ENCODE measurements at regions not wholly inside any gene's neighbourhood (a gene's known extent, or its start where the extent isn't known, plus 50 kb on each side); places are given as distances from the start of the nearest gene placed in this dataset.

DNA sequence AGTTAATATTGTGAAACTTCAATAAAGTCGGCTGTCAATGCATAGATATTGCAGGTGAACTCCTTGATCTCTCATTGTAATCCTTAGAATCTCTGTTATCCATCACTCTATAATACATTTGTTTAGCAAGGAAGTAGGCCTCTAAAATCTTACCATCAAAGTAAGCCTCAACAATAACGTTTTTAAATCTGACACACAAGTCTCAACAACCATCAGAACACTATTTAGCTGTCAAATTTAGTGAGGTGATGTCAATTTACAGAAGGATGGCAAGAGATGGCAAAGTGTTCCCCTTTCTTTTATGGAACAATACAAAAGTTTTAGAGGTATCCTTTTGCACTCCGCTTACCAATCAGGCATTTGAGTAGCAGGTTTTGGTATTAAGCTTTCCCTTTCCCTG, 67.6 kb downstream of the RWDD3 start (continued):
- TF ChIP-seq ZNF19 (tag by site-specific recombination; IDR thresholded peaks at IDR 0.05; ENCODE audit: low read depth) (no peak), ZNF560 (tag by site-specific recombination; IDR thresholded peaks at IDR 0.05; ENCODE audit: borderline replicate concordance) (no peak)

GRCh38 chr1:95304803-95305202, 70.8 kb downstream of the RWDD3 start:
- TF ChIP-seq ZNF777 (tag by site-specific recombination; IDR thresholded peaks at IDR 0.05; ENCODE audit: borderline replicate concordance): no peak
- no peak for TF ChIP-seq ZSCAN30 (tag by site-specific recombination; IDR thresholded peaks at IDR 0.05)
- TF ChIP-seq, protein P1, sequence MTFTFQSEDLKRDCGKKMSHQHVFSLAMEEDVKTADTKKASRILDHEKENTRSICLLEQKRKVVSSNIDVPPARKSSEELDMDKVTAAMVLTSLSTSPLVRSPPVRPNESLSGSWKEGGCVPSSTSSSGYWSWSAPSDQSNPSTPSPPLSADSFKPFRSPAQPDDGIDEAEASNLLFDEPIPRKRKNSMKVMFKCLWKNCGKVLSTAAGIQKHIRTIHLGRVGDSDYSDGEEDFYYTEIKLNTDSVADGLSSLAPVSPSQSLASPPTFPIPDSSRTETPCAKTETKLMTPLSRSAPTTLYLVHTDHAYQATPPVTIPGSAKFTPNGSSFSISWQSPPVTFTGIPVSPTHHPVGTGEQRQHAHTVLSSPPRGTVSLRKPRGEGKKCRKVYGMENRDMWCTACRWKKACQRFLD (tag by site-specific recombination; IDR thresholded peaks at IDR 0.05): no peak
- TF ChIP-seq ZFP3 (tag by site-specific recombination; IDR thresholded peaks at IDR 0.05; ENCODE audit: low read depth): no peak
- TF ChIP-seq ZNF623 (tag by site-specific recombination; IDR thresholded peaks at IDR 0.05): no peak
- TF ChIP-seq, protein P2, sequence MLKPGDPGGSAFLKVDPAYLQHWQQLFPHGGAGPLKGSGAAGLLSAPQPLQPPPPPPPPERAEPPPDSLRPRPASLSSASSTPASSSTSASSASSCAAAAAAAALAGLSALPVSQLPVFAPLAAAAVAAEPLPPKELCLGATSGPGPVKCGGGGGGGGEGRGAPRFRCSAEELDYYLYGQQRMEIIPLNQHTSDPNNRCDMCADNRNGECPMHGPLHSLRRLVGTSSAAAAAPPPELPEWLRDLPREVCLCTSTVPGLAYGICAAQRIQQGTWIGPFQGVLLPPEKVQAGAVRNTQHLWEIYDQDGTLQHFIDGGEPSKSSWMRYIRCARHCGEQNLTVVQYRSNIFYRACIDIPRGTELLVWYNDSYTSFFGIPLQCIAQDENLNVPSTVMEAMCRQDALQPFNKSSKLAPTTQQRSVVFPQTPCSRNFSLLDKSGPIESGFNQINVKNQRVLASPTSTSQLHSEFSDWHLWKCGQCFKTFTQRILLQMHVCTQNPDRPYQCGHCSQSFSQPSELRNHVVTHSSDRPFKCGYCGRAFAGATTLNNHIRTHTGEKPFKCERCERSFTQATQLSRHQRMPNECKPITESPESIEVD (tag by site-specific recombination; IDR thresholded peaks at IDR 0.05): no peak
- no peak for TF ChIP-seq ZNF529 (tag by site-specific recombination; IDR thresholded peaks at IDR 0.05; ENCODE audit: insufficient replicate concordance)
- no peak for TF ChIP-seq HOXD13 (CRISPR knock-in tag; IDR thresholded peaks at IDR 0.05; ENCODE audit: borderline replicate concordance)
- TF ChIP-seq MYNN (tag by site-specific recombination; IDR thresholded peaks at IDR 0.05; ENCODE audit: borderline replicate concordance): no peak
- TF ChIP-seq ZIC2 (tag by site-specific recombination; IDR thresholded peaks at IDR 0.05): no peak
- no peak overlapping the region for H3K4me3 ChIP-seq (ENCODE audit: low read depth, low read length)
- no peaks in the 10 kb centered on the region for H3K36me3 ChIP-seq (ENCODE audit: control insufficient read depth in 2 of 2, insufficient read depth in 1 of 2, low read length in 2 of 2)
- no peaks in the 10 kb centered on the region for H3K4me1 ChIP-seq (ENCODE audit: control insufficient read depth, insufficient read depth, low read length)
- no peaks in the 10 kb centered on the region for H3K9me3 ChIP-seq (ENCODE audit: control insufficient read depth, insufficient read depth, low read depth, low read length)
- ChIA-PET CTCF (interaction anchor here (0.6 to 0.8 kb wide), 2 partner anchors 80 to 262 kb away, joined by 4 to 5 read pairs; no protein-coding TSS in a partner anchor), POLR2A (no interaction called here)
- H3K27ac ChIP-seq (ENCODE audit: extremely low read depth, low read depth, low read length): no peak overlapping the region

DNA sequence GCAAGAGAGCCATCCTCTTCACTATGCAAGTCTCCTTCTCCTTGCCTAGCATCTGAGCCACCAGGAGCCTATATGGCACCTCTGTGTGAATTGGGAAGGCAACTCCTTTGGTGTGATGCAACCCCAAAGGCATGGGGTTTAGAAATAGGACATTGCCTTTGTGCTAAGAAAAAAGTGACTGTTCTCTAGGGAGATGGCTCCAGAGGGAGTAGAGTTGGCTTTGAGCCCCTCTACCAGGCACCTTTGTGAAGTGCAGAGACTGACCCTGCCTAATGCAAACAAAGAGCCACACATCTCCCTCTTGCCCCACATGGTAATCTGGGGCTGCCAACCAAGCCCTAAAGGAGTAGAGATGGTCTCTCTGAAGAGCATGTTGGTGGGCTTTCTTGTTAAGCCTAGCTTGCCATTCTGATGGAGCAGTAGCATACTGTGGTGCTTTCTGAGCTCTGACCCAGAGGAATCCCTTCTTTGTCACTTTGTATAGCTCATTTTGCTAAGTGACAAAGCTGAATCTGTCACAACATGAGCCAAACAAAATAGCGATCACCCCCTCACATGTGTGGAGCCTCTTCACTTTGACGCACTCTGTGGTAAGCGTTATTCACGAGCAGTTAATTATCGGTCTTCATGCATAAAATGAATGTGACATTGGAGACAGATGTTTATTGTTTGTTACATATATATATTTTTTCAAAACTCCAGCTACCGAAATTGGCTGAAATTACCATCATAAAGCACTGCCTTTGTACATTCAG, 74.4 kb downstream of the RWDD3 start:
- no peaks in the 10 kb centered on the region for H3K36me3 ChIP-seq (ENCODE audit: control insufficient read depth in 2 of 2, insufficient read depth in 1 of 2, low read length in 2 of 2)
- CTCF ChIA-PET: interaction anchor here (0.5 to 1.6 kb wide), 3 partner anchors 49 to 193 kb away, joined by 3 read pairs; no protein-coding TSS in a partner anchor
- no peaks in the 10 kb centered on the region for H3K4me1 ChIP-seq (ENCODE audit: control insufficient read depth, insufficient read depth, low read length)
- H3K9me3 ChIP-seq (ENCODE audit: control insufficient read depth, insufficient read depth, low read depth, low read length): no peaks in the 10 kb centered on the region
- POLR2A ChIA-PET: no interaction called here
- no peak for TF ChIP-seq ZNF248 (tag by site-specific recombination; IDR thresholded peaks at IDR 0.05)
- no peak overlapping the region for H3K4me3 ChIP-seq (ENCODE audit: low read depth, low read length)
- no peak overlapping the region for H3K27ac ChIP-seq (ENCODE audit: extremely low read depth, low read depth, low read length)

GRCh38 chr1:95309031-95309471, 75.0 kb downstream of the RWDD3 start:
- H3K4me3 ChIP-seq (ENCODE audit: low read depth, low read length): no peak overlapping the region
- no peaks in the 10 kb centered on the region for H3K36me3 ChIP-seq (ENCODE audit: control insufficient read depth in 2 of 2, insufficient read depth in 1 of 2, low read length in 2 of 2)
- H3K4me1 ChIP-seq (ENCODE audit: control insufficient read depth, insufficient read depth, low read length): no peaks in the 10 kb centered on the region
- ChIA-PET CTCF (interaction anchor here (0.6 to 1.6 kb wide), 4 partner anchors 48 to 308 kb away, joined by 3 read pairs; no protein-coding TSS in a partner anchor), POLR2A (no interaction called here)
- no peak overlapping the region for H3K27ac ChIP-seq (ENCODE audit: extremely low read depth, low read depth, low read length)
- H3K9me3 ChIP-seq (ENCODE audit: control insufficient read depth, insufficient read depth, low read depth, low read length): no peaks in the 10 kb centered on the region
- TF ChIP-seq ZNF626 (tag by site-specific recombination; IDR thresholded peaks at IDR 0.05) (no peak), MEIS1 (CRISPR knock-in tag; IDR thresholded peaks at IDR 0.05; ENCODE audit: borderline replicate concordance) (no peak), ZNF354C (tag by site-specific recombination; IDR thresholded peaks at IDR 0.05; ENCODE audit: borderline replicate concordance, low read depth) (no peak), ZNF654 (tag by site-specific recombination; IDR thresholded peaks at IDR 0.05; ENCODE audit: low read depth) (peak; percentile 60), OSR2 (tag by site-specific recombination; IDR thresholded peaks at IDR 0.05) (no peak)

Measured in HEK293 (cell line).